Activated CD8-positive, alpha-beta T cell treated with anti-CD3 and anti-CD28 coated beads for 36 hours (primary cell): ENCODE measurements at regions not wholly inside any gene's neighbourhood (a gene's known extent, or its start where the extent isn't known, plus 50 kb on each side); places are given as distances from the start of the nearest gene placed in this dataset.
A peak's percentile ranks its signal among the peaks of the same experiment; 100 is the strongest.

Source experiments
- ATAC-seq: fragments of 200-7000 bp; cut with Tn5 transposase; one replicate; pipeline ENCODE4 v1.10.0; 2021; ENCODE audit warnings: mild to moderate bottlenecking, moderate library complexity
- CTCF ChIA-PET: fragments of 350-600 bp; sonication (Branson Sonifier 250); formaldehyde crosslinking; loops from one replicate; lab custom pipeline; 2021; ENCODE audit warnings: antibody characterized with exemption; lab: Charles Lee
- POLR2A ChIA-PET: fragments of 350-600 bp; sonication (Branson Sonifier 250); formaldehyde crosslinking; loops from one replicate; lab custom pipeline; 2021; ENCODE audit warnings: antibody characterized with exemption; lab: Charles Lee
- DNase-seq: peaks from one replicate; pipeline ENCODE4 v3.0.0-alpha.2; 2020
- H3K27ac Mint-ChIP-seq: one replicate; pipeline ENCODE4 v1.8.0; 2021; ENCODE audit warnings: mild to moderate bottlenecking, mixed read lengths
- H3K27me3 Mint-ChIP-seq: one replicate; pipeline ENCODE4 v1.8.0; 2021; ENCODE audit warnings: mixed read lengths
- H3K36me3 Mint-ChIP-seq: one replicate; pipeline ENCODE4 v1.8.0; 2021; ENCODE audit warnings: low read depth, mixed read lengths
- H3K4me1 Mint-ChIP-seq: one replicate; pipeline ENCODE4 v1.8.0; 2021; ENCODE audit warnings: low read depth, mixed read lengths
- H3K4me3 Mint-ChIP-seq: one replicate; pipeline ENCODE4 v1.8.0; 2021; ENCODE audit warnings: mild to moderate bottlenecking, moderate library complexity, mixed read lengths
- H3K9me3 Mint-ChIP-seq: one replicate; pipeline ENCODE4 v1.8.0; 2021; ENCODE audit warnings: mixed read lengths
- intact Hi-C: fragments of 100-400 bp; cut with micrococcal nuclease; formaldehyde crosslinking; loops from one replicate; pipeline ENCODE4 v1.10.0; 2022
- TF ChIP-seq, protein P1 (sequence below): fragments of 200-600 bp; IDR thresholded peaks from one replicate; pipeline ENCODE4 v1.8.0; 2022; ENCODE audit warnings: antibody characterized with exemption, mild to moderate bottlenecking

DNA sequence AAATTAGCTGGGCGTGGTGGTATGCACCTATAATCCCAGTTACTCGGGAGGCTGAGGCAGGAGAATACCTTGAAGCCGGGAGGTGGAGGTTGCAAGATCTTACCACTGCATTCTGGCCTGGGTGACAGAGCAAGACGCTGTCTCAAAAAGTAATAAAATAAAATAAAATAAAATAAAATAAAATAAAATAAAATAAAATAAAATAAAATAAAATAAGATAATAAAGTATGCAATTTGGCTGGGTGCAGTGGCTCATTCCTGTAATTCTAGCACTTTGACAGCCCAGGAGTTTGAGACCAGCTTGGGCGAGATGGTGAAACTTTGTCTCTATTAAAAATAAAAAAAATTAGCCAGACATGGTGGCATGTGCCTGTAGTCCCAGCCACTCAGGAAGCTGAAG, 85.6 kb upstream of the XPO1 start:
- Mint-ChIP-seq H3K9me3 (no peaks in the 10 kb centered on the region), H3K36me3 (no peaks in the 10 kb centered on the region), H3K4me1 (peaks cover 5% of the 10 kb centered on the region), H3K27ac (no peak overlapping the region), H3K4me3 (no peak overlapping the region), H3K27me3 (no peaks in the 10 kb centered on the region)
- TF ChIP-seq, protein P1, sequence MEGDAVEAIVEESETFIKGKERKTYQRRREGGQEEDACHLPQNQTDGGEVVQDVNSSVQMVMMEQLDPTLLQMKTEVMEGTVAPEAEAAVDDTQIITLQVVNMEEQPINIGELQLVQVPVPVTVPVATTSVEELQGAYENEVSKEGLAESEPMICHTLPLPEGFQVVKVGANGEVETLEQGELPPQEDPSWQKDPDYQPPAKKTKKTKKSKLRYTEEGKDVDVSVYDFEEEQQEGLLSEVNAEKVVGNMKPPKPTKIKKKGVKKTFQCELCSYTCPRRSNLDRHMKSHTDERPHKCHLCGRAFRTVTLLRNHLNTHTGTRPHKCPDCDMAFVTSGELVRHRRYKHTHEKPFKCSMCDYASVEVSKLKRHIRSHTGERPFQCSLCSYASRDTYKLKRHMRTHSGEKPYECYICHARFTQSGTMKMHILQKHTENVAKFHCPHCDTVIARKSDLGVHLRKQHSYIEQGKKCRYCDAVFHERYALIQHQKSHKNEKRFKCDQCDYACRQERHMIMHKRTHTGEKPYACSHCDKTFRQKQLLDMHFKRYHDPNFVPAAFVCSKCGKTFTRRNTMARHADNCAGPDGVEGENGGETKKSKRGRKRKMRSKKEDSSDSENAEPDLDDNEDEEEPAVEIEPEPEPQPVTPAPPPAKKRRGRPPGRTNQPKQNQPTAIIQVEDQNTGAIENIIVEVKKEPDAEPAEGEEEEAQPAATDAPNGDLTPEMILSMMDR: no peak
- ChIA-PET POLR2A (no interaction called here), CTCF (interaction anchor here (1.6 kb wide), 1 partner anchor 11 kb away, joined by 3 read pairs; no protein-coding TSS in a partner anchor)
- intact Hi-C loops: no loop called here
- DNase-seq (no peak), ATAC-seq (no peak)

DNA sequence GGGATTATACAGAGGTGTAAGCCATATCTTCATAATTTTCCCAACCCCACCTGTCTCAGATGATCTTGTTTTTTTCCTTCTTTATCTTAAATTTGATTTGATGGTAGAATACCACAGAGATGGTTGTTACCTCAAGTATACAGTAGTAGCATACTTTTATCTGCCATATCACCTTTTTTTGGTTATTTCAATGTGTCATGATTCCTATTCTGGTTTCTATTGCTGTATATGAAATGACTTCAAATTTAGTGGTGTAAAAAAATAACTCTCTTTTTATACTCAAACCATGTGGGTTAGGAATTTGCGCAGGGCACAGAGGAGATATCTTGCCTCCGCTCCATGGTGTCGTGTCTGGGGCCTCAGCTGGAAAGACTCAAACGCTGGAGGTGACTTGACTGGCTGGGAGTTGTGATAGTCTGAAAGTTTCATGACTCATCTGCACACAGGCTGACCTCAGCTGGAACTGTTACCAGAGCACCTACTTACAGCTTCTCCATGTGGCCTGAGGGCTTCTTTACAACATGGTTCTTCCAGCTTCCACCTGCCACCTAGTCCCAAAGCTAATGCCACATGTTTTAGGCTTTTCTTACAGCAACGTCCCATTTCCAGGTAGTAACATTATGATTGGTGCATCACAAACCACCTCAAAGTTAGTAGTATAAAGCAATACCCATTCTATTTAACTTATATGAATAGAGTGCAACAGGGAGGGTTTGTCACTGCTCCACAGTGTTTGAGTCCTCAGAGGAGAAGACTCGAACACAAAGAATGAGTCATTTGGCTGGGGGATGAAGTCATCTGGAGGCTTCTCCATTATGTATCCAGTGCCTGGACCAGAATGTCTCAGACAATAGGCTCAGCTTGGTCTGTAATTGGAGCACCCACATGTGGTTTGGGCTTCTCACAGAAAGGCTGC, 82.3 kb upstream of the XPO1 start:
- TF ChIP-seq, protein P1: no peak
- H3K4me1 Mint-ChIP-seq: peaks cover 5% of the 10 kb centered on the region
- no peak overlapping the region for H3K27ac Mint-ChIP-seq
- no peaks in the 10 kb centered on the region for H3K36me3 Mint-ChIP-seq
- H3K9me3 Mint-ChIP-seq: no peaks in the 10 kb centered on the region
- ChIA-PET POLR2A (no interaction called here), CTCF (interaction anchor here (0.7 kb wide), 1 partner anchor 31 kb away, joined by 3 read pairs; no protein-coding TSS in a partner anchor)
- ATAC-seq: peak; percentile 84
- no peaks in the 10 kb centered on the region for H3K27me3 Mint-ChIP-seq
- intact Hi-C loops: no loop called here
- DNase-seq: peak; percentile 20
- H3K4me3 Mint-ChIP-seq: no peak overlapping the region

DNA sequence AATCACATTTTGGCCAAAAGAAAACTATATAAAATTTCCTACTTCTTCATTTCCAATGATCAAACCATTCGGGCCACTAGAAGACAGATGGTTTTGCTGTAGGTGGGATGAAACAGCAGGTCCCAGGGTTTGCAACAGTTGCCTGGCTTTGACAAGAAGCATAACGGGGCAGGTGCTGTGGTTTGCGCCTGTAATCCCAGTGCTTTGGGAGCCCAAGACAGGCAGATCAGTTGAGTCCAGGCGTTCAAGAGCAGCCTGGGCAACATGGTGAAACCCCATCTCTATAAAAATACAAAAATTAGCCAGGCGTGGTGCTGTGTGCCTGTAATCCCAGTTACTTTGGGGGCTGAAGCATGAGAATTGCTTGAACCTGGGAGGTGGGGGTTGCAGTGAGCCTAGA, 81.4 kb upstream of the XPO1 start:
- intact Hi-C loops: no loop called here
- Mint-ChIP-seq H3K27ac (no peak overlapping the region), H3K4me1 (peaks cover 5% of the 10 kb centered on the region), H3K9me3 (no peaks in the 10 kb centered on the region), H3K27me3 (no peaks in the 10 kb centered on the region), H3K4me3 (no peak overlapping the region), H3K36me3 (no peaks in the 10 kb centered on the region)
- TF ChIP-seq, protein P1: no peak
- no peak for DNase-seq
- ATAC-seq: no peak
- ChIA-PET CTCF (no interaction called here), POLR2A (no interaction called here)

DNA sequence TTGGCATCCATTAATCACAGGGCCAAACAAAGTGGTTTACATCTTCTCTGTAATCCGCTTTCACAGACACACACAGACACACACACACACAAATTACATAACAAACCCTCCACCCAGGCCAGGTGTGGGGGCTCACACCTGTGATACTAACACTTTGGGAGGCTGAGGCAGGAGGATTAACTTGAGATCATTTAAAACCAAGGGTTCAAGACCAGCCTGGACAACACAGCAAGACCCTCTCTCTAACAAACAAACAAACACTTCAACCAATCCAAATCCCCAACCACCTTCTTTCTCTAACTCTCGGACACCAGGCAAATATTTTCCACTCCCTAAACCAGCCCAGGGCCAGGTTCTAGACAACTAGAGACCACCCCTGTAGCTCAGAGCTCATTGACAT, 79.5 kb upstream of the XPO1 start:
- intact Hi-C loops: no loop called here
- DNase-seq (no peak), ATAC-seq (no peak)
- TF ChIP-seq, protein P1: no peak
- Mint-ChIP-seq H3K4me3 (no peak overlapping the region), H3K27me3 (no peaks in the 10 kb centered on the region), H3K4me1 (peaks cover 5% of the 10 kb centered on the region), H3K9me3 (no peaks in the 10 kb centered on the region), H3K27ac (no peak overlapping the region), H3K36me3 (no peaks in the 10 kb centered on the region)
- POLR2A ChIA-PET: no interaction called here
- CTCF ChIA-PET: no interaction called here

DNA sequence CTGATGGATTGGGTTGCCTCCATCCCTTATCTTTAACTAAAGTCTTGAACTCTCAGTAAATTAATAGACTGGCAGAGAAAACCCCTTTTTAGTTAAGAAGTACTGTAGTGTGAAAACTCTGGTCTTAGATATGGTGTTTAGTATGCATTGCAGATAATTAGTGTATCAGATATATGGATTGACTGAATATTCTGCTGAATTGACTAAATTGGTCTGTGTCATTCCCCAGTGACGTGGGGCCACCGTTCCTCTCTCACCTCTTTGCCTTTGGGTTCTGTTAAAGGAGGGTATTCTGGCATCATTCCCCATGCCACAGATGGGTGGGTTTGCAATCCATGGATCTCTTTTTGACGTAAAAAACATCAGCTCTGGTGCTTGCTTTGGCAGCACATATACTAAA, 67.1 kb upstream of the XPO1 start:
- intact Hi-C loops: no loop called here
- ATAC-seq (no peak), DNase-seq (no peak)
- TF ChIP-seq, protein P1: no peak
- no peak overlapping the region for H3K27ac Mint-ChIP-seq
- ChIA-PET POLR2A (no interaction called here), CTCF (no interaction called here)
- no peaks in the 10 kb centered on the region for H3K4me1 Mint-ChIP-seq
- H3K27me3 Mint-ChIP-seq: no peaks in the 10 kb centered on the region
- H3K4me3 Mint-ChIP-seq: no peak overlapping the region
- H3K9me3 Mint-ChIP-seq: no peaks in the 10 kb centered on the region
- H3K36me3 Mint-ChIP-seq: no peaks in the 10 kb centered on the region
